EL (cell line): ENCODE measurements at regions not wholly inside any gene's neighbourhood (a gene's known extent, or its start where the extent isn't known, plus 50 kb on each side); places are given as distances from the start of the nearest gene placed in this dataset.

ENCODE experiments used
- DNase-seq: peaks from one replicate; pipeline ENCODE4 v3.0.0-alpha.2; 2016

- DNase-seq, result no peak
Measured at GRCh38 chr5:144582066-144582465, 411.4 kb downstream of the KCTD16 start.

- DNase-seq, result no peak
Measured at GRCh38 chr5:144581044-144581443, 410.4 kb downstream of the KCTD16 start.

- no peak for DNase-seq
Measured at GRCh38 chr5:144577676-144578075, 407.0 kb downstream of the KCTD16 start.

DNA sequence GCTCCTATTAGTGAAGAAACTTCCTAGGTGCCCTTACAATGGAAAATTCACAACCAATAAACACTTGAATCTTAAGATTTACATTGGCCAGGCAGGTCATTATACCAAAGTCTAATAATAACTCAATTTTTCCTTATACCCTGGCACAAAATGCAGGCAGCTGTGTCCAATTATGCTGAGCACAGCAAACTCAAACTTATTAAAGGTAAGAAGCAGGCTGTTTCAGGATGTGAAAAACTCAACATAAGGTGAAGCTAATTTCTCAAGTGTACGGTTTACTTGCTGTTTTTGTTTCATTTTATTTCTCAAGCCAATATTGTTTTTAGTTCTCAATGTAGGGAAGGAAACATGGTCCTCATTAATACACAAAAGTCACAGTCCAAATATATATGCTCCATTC lies 405.1 kb downstream of the KCTD16 start:
- DNase-seq, result no peak

GRCh38 chr5:144567421-144567780 lies 396.7 kb downstream of the KCTD16 start:
- peak; percentile 80 for DNase-seq

DNA sequence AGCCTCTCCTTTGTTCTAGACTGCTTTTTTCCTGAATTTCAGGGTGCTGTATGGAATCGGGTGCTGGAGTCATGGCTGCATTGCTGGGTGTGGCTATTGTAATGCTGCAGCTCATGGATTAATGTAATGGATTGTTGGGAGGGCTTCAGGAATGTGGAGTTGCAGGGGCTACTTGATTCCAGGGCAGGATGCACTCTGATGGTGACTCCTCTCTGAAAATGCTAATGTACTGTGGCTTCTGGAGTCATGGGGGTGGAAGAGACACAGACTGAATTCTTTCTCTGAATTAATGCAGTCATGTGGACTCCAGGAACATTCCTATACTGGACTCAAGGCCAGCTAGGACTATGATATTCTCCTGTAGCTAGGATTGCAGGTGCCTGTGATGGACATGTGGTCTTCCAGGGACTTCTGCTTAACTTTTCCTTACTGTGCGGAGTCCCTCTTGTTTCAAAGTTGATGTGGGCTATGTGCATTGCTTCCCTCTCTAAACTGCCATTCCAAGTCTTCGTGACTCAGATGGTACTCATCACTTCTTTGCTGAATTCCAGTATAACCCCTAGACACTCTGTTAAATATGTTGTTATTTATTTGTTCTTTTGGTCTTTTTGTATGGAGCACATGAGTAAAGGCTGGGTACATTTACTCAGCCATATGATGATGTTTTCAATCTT lies 396.2 kb downstream of the KCTD16 start:
- DNase-seq, result peak; percentile 88

DNA sequence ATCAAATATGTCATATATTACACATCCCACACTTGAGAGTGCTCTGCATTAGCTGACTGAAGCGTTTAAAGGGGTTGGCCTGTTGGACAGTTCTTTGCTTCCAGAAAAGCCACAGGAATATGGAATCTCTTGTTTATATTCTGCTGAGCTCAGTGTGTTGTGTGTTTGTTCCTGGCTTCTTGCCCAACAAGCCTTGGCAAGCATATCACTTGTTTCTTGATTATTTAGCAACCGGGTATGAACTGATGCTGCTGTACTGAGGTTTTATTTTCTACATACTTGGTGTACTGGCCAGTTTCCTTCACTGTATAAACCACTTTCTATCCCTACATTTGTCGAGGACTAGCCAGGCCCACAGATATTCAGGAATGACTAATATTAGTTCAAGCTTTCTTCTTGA lies 378.9 kb downstream of the KCTD16 start:
- peak; percentile 69 for DNase-seq

- DNase-seq, result no peak
Measured at GRCh38 chr5:144548936-144549335, 378.3 kb downstream of the KCTD16 start.

- peak; percentile 32 for DNase-seq
Measured at GRCh38 chr5:144547098-144547499, 376.4 kb downstream of the KCTD16 start.

DNA sequence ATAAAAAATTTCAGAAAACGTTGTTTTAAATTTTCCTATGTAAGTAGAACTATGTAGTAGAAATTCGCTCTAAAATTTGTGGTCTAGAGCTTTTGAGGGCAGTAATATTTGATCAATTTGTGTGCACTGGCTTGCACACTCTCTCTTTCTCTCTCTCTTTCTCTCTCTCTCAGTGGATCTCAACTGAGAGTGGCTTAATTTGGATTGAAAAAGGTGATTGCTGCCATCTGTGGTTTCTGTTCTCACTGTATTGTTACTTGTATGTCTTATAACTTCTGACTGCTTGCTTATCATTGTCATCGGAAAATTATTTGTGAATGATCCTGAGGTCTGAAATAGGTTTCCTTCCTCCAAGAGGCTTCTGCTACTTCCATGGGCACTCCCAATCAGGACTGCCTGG lies 368.2 kb downstream of the KCTD16 start:
- no peak for DNase-seq
